Rectal smooth muscle tissue (tissue), 1 donor: ENCODE measurements at regions not wholly inside any gene's neighbourhood (a gene's known extent, or its start where the extent isn't known, plus 50 kb on each side); places are given as distances from the start of the nearest gene placed in this dataset.

ENCODE experiments used
- H3K27ac ChIP-seq: one replicate; pipeline ENCODE4 v1.7.0; 2013; ENCODE audit warnings: low read depth, low read length, inconsistent platforms
- H3K27me3 ChIP-seq: one replicate; pipeline ENCODE4 v1.7.0; 2013; ENCODE audit warnings: low read length; ENCODE audit not compliant: control insufficient read depth, insufficient read depth
- H3K36me3 ChIP-seq: one replicate; pipeline ENCODE4 v1.7.0; 2013; ENCODE audit warnings: low read length; ENCODE audit not compliant: control insufficient read depth, insufficient read depth
- H3K4me1 ChIP-seq: one replicate; pipeline ENCODE4 v1.7.0; 2013; ENCODE audit warnings: low read length; ENCODE audit not compliant: control insufficient read depth, insufficient read depth
- H3K4me3 ChIP-seq: one replicate; pipeline ENCODE4 v1.7.0; 2013; ENCODE audit warnings: low read length
- H3K9ac ChIP-seq: one replicate; pipeline ENCODE4 v1.7.0; 2013; ENCODE audit warnings: low read length

- Histone ChIP-seq H3K27ac (no peak overlapping the region), H3K9ac (no peak overlapping the region), H3K27me3 (no peaks in the 10 kb centered on the region), H3K36me3 (no peaks in the 10 kb centered on the region), H3K4me3 (no peak overlapping the region), H3K4me1 (no peaks in the 10 kb centered on the region)
Observed at GRCh38 chr7:68642727-68643126, 955.5 kb upstream of the AUTS2 start.

DNA sequence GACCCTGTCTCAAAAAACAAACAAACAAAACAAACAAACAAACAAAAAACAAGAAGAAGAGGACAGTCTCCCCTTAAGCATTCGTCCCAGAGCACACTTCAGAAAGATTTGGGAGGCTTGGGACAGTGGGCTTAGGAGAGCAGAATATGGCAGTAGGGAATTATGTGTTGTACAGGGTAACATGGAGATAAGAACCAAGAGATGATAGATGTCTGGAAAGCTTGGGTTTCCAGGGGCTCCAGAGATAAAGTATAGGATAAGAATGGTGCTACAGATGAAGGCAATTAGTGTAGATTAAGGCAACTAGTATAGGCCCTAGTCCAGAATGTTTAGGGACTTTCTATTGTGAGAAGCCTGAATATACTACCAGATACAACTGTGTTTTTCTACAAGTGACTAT, 934.9 kb upstream of the AUTS2 start:
- Histone ChIP-seq H3K4me1 (no peaks in the 10 kb centered on the region), H3K4me3 (no peak overlapping the region), H3K9ac (no peak overlapping the region), H3K36me3 (no peaks in the 10 kb centered on the region), H3K27ac (no peak overlapping the region), H3K27me3 (no peaks in the 10 kb centered on the region)

DNA sequence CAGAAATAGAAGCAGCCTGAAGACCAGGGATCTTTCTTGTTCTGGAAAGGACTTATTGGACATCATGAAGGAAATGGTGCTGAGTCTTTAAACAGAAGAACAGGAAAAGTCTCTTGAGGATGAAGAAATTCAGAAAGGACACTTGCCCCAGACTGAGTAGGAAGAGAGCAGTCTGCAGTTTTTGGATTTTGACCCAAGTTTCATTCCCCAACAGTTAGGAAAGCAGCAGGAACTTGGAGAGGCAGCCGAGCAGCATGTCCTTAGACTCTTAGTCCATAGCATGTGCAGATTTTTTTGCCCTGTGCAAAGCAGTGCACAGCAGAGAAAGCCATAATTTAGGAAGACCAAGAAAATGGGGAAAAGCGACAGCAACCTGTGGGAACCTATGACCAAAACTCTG, 927.2 kb upstream of the AUTS2 start:
- H3K9ac ChIP-seq, result no peak overlapping the region

GRCh38 chr7:68671671-68672070, 926.6 kb upstream of the AUTS2 start:
- no peak overlapping the region for H3K27ac ChIP-seq
- no peaks in the 10 kb centered on the region for H3K36me3 ChIP-seq
- H3K4me1 ChIP-seq, result no peaks in the 10 kb centered on the region
- no peak overlapping the region for H3K9ac ChIP-seq
- H3K4me3 ChIP-seq, result no peak overlapping the region
- no peaks in the 10 kb centered on the region for H3K27me3 ChIP-seq

More for the DNA sequence above, 927.2 kb upstream of the AUTS2 start:
- no peaks in the 10 kb centered on the region for H3K27me3 ChIP-seq
- H3K27ac ChIP-seq, result no peak overlapping the region
- no peaks in the 10 kb centered on the region for H3K4me1 ChIP-seq
- no peak overlapping the region for H3K4me3 ChIP-seq
- H3K36me3 ChIP-seq, result no peaks in the 10 kb centered on the region

GRCh38 chr7:68674826-68675225, 923.4 kb upstream of the AUTS2 start:
- H3K27ac ChIP-seq, result no peak overlapping the region
- H3K9ac ChIP-seq, result no peak overlapping the region
- no peaks in the 10 kb centered on the region for H3K4me1 ChIP-seq
- H3K4me3 ChIP-seq, result no peak overlapping the region
- H3K36me3 ChIP-seq, result no peaks in the 10 kb centered on the region
- H3K27me3 ChIP-seq, result no peaks in the 10 kb centered on the region

- no peaks in the 10 kb centered on the region for H3K36me3 ChIP-seq
- H3K9ac ChIP-seq, result no peak overlapping the region
- no peaks in the 10 kb centered on the region for H3K4me1 ChIP-seq
- no peaks in the 10 kb centered on the region for H3K27me3 ChIP-seq
- no peak overlapping the region for H3K4me3 ChIP-seq
- H3K27ac ChIP-seq, result no peak overlapping the region
Observed at GRCh38 chr7:68676813-68677535, 921.3 kb upstream of the AUTS2 start.

GRCh38 chr7:68678196-68678595, 920.1 kb upstream of the AUTS2 start:
- Histone ChIP-seq H3K27ac (no peak overlapping the region), H3K36me3 (no peaks in the 10 kb centered on the region), H3K27me3 (no peaks in the 10 kb centered on the region), H3K9ac (no peak overlapping the region), H3K4me3 (no peak overlapping the region), H3K4me1 (no peaks in the 10 kb centered on the region)

DNA sequence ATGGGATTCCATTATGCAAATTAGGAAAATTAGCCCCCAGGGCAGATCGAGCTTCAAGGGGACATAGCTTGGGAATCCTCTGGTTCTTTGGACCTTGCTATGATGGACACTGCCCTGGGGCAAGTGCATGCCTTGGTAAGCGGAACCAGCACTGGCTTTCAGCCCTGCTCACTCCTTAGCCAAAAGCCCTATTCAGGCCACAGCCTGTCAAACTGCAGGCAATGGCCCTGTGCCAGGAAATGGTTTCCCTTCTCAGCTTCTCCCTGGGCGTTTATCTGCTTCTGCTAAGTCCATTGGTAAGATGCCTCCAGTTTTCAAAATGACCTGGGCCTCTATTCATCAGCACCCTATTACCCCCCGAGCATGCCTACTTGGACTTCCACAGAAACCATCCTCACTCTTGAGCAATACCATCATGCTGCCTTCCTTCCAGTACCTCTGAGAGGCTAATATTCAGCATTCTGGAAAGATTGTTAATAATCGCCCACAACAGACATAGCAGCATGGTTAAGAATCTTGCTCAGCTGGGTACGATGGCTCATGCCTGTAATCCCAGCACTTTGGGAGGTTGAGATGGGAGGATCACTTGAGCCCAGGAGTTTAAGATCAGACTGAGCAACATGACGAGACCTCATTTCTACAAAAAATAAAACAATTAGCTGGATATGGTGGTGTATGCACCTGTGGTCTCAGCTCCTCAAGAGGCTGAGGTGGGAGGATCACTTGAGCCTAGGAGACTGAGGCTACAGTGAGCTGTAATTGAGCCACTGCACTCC, 918.6 kb upstream of the AUTS2 start:
- Histone ChIP-seq H3K4me3 (no peak overlapping the region), H3K36me3 (no peaks in the 10 kb centered on the region), H3K27ac (no peak overlapping the region), H3K27me3 (no peaks in the 10 kb centered on the region), H3K4me1 (no peaks in the 10 kb centered on the region), H3K9ac (no peak overlapping the region)

DNA sequence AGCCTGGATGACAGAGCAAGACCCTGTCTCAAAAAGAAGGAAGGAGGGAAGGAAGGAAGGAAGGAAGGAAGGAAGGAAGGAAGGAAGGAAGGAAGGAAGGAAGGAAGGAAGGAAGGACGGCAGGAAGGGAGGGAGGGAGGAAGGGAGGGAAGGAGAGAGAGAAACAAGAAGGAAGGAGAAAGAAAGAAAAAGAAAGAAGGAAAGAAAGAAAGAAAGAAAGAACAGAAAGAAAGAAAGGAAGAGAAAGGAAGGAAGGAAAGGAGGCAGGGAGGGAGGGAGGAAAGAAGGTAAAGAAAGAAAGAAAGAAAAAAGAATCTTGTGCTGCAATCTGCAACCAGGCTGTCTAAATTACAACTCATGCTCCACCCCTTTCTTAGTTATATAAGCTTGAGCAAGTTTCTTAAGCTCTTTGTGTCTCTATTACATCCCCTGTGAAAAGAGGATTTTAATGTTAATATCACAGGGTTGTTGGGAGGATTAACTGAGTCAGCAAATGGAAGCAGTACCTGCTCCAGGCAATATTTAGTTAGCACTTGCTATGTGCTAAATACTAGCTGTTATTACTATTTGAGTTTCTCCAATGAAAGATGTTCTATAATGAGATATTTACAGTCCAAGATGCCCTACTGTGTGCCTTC, 917.9 kb upstream of the AUTS2 start:
- Histone ChIP-seq H3K4me3 (no peak overlapping the region), H3K27me3 (no peaks in the 10 kb centered on the region), H3K4me1 (no peaks in the 10 kb centered on the region), H3K36me3 (no peaks in the 10 kb centered on the region), H3K27ac (no peak overlapping the region), H3K9ac (no peak overlapping the region)

DNA sequence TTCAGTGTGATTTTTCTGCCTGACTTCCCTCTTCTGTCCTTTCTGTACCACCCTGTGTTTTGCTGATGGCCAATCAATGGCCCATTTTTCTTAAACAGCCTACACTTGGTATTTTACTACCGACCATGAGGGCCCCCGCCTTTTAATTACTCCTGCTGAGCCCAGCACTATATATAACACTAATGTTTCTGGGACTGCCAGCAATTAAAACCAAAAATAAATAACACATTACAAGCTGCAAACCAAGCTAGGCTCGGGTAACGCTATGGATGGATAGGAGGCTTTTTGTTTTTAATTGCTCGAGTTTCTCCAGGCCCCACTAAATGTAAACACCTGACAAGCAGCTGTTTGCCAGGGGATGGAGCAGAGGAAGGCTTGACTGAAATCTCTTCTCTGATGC, 915.4 kb upstream of the AUTS2 start:
- Histone ChIP-seq H3K36me3 (no peaks in the 10 kb centered on the region), H3K27ac (no peak overlapping the region), H3K4me1 (no peaks in the 10 kb centered on the region), H3K27me3 (no peaks in the 10 kb centered on the region), H3K4me3 (no peak overlapping the region), H3K9ac (no peak overlapping the region)

GRCh38 chr7:68684246-68684839, 913.9 kb upstream of the AUTS2 start:
- Histone ChIP-seq H3K27me3 (no peaks in the 10 kb centered on the region), H3K27ac (no peak overlapping the region), H3K4me1 (no peaks in the 10 kb centered on the region), H3K9ac (no peak overlapping the region), H3K4me3 (no peak overlapping the region), H3K36me3 (no peaks in the 10 kb centered on the region)

GRCh38 chr7:68684996-68685395, 913.3 kb upstream of the AUTS2 start:
- H3K4me3 ChIP-seq, result no peak overlapping the region

More at GRCh38 chr7:68684996-68685395, 913.3 kb upstream of the AUTS2 start:
- Histone ChIP-seq H3K27me3 (no peaks in the 10 kb centered on the region), H3K36me3 (no peaks in the 10 kb centered on the region), H3K4me1 (no peaks in the 10 kb centered on the region), H3K9ac (no peak overlapping the region), H3K27ac (no peak overlapping the region)
